ENCODE measurements at regions not wholly inside any gene's neighbourhood (a gene's known extent, or its start where the extent isn't known, plus 50 kb on each side); places are given as distances from the start of the nearest gene placed in this dataset.
"Not testable (repeated sequence)": the region's sequence is repeated elsewhere in the genome, so short reads cannot be mapped to it uniquely, and the experiment has no call there.

- DNase-seq = no peak
Observed at GRCh38 chr6:137787016-137787415, 80.0 kb upstream of the TNFAIP3 start.

GRCh38 chr6:137788248-137788647 is 78.8 kb upstream of the TNFAIP3 start:
- no peak for DNase-seq

- no peak for DNase-seq
Observed at GRCh38 chr6:137791281-137792159, 75.5 kb upstream of the TNFAIP3 start.

- no peak for DNase-seq
Observed at GRCh38 chr6:137792160-137793033, 74.7 kb upstream of the TNFAIP3 start.

GRCh38 chr6:137793805-137794515 is 73.1 kb upstream of the TNFAIP3 start:
- DNase-seq = no peak

GRCh38 chr6:137794516-137795201 is 72.4 kb upstream of the TNFAIP3 start:
- DNase-seq = no peak

- DNase-seq = no peak
Observed at GRCh38 chr6:137795501-137795900, 71.6 kb upstream of the TNFAIP3 start.

GRCh38 chr6:137798261-137798660 is 68.8 kb upstream of the TNFAIP3 start:
- no peak for DNase-seq

GRCh38 chr6:137798846-137799245 is 68.2 kb upstream of the TNFAIP3 start:
- DNase-seq = no peak

- no peak for DNase-seq
Observed at GRCh38 chr6:137799950-137800568, 67.0 kb upstream of the TNFAIP3 start.

GRCh38 chr6:137800762-137801161 is 66.3 kb upstream of the TNFAIP3 start:
- no peak for DNase-seq

- no peak for DNase-seq
Observed at GRCh38 chr6:137801352-137802114, 65.5 kb upstream of the TNFAIP3 start.

GRCh38 chr6:137802408-137803182 is 64.5 kb upstream of the TNFAIP3 start:
- DNase-seq = no peak

GRCh38 chr6:137804637-137805036 is 62.4 kb upstream of the TNFAIP3 start:
- no peak for DNase-seq

GRCh38 chr6:137805622-137806021 is 61.4 kb upstream of the TNFAIP3 start:
- DNase-seq = no peak

GRCh38 chr6:137806914-137807682 is 60.0 kb upstream of the TNFAIP3 start:
- DNase-seq = no peak

GRCh38 chr6:137808191-137808590 is 58.9 kb upstream of the TNFAIP3 start:
- no peak for DNase-seq

- DNase-seq = no peak
Observed at GRCh38 chr6:137808836-137809315, 58.2 kb upstream of the TNFAIP3 start.

GRCh38 chr6:137809895-137810553 is 57.0 kb upstream of the TNFAIP3 start:
- not testable (repeated sequence) for DNase-seq

Measured in right forelimb (tissue), 1 donor.